C4-2B (cell line): ENCODE measurements at regions not wholly inside any gene's neighbourhood (a gene's known extent, or its start where the extent isn't known, plus 50 kb on each side); places are given as distances from the start of the nearest gene placed in this dataset.

Source experiments
- H3K27ac ChIP-seq: fragments of 450-650 bp; 2 replicates; pipeline ENCODE4 v1.5.1; 2017
- ZFX ChIP-seq: fragments of 450-650 bp; IDR thresholded peaks from 2 replicates; pipeline ENCODE4 v1.6.1; 2017
- TF ChIP-seq, protein P1 (sequence below): fragments of 450-650 bp; conservative IDR thresholded peaks from 2 replicates; pipeline ENCODE4 v1.5.1; 2017; ENCODE audit warnings: mild to moderate bottlenecking

DNA sequence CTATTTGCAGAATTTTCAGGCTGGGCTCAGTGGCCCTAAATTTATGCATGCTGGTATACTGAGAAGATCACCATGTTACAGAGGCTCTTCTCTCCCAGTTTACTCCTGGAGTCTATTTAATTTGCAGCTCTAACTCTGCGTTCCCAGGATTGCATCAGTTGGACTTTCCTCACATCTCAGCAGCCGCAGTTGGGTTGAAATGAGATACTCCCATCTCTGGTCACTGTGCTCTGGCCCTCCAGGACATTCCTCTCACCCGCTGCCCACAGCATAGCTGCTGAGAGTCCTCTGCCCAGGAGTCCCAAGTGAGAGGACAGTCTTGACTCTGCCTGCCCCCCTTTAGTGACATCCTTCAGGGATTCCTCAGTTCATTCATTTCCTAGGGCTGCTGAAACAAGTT lies 150.9 kb downstream of the LACC1 start:
- H3K27ac ChIP-seq, result no peak overlapping the region
- TF ChIP-seq ZFX, result no peak
- TF ChIP-seq, protein P1, sequence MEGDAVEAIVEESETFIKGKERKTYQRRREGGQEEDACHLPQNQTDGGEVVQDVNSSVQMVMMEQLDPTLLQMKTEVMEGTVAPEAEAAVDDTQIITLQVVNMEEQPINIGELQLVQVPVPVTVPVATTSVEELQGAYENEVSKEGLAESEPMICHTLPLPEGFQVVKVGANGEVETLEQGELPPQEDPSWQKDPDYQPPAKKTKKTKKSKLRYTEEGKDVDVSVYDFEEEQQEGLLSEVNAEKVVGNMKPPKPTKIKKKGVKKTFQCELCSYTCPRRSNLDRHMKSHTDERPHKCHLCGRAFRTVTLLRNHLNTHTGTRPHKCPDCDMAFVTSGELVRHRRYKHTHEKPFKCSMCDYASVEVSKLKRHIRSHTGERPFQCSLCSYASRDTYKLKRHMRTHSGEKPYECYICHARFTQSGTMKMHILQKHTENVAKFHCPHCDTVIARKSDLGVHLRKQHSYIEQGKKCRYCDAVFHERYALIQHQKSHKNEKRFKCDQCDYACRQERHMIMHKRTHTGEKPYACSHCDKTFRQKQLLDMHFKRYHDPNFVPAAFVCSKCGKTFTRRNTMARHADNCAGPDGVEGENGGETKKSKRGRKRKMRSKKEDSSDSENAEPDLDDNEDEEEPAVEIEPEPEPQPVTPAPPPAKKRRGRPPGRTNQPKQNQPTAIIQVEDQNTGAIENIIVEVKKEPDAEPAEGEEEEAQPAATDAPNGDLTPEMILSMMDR, result no peak

- H3K27ac ChIP-seq, result no peak overlapping the region
- TF ChIP-seq ZFX, result no peak
- TF ChIP-seq, protein P1, result no peak
Measured at GRCh38 chr13:44031555-44031954, 151.9 kb downstream of the LACC1 start.

DNA sequence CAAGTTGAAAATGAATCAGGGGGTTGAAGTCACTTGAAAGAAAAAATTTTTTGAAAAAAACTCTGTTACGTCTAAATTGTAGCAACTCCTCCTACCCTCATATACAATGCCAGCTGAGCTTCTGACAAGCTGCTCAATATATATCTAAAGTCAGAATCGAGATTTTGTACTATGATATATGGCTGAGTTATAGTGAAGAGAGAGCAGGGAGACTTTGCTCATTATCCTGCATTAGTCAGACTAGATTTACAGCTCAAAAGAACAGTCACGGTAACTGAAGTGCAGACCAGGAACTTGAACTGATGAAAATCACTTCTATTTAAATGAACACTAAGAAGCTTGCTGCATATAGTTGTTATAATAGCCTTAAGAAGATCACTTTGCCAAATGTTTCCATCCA lies 153.1 kb downstream of the LACC1 start:
- TF ChIP-seq, protein P1, result no peak
- no peak for TF ChIP-seq ZFX
- no peak overlapping the region for H3K27ac ChIP-seq

GRCh38 chr13:44035400-44035799 lies 155.7 kb downstream of the LACC1 start:
- no peak overlapping the region for H3K27ac ChIP-seq
- no peak for TF ChIP-seq ZFX
- TF ChIP-seq, protein P1, result no peak

- no peak for TF ChIP-seq ZFX
- TF ChIP-seq, protein P1, result no peak
- H3K27ac ChIP-seq, result no peak overlapping the region
Measured at GRCh38 chr13:44040070-44040817, 160.5 kb downstream of the LACC1 start.

- H3K27ac ChIP-seq, result no peak overlapping the region
- TF ChIP-seq, protein P1, result no peak
- TF ChIP-seq ZFX, result no peak
Measured at GRCh38 chr13:44040818-44041100, 161.1 kb downstream of the LACC1 start.

DNA sequence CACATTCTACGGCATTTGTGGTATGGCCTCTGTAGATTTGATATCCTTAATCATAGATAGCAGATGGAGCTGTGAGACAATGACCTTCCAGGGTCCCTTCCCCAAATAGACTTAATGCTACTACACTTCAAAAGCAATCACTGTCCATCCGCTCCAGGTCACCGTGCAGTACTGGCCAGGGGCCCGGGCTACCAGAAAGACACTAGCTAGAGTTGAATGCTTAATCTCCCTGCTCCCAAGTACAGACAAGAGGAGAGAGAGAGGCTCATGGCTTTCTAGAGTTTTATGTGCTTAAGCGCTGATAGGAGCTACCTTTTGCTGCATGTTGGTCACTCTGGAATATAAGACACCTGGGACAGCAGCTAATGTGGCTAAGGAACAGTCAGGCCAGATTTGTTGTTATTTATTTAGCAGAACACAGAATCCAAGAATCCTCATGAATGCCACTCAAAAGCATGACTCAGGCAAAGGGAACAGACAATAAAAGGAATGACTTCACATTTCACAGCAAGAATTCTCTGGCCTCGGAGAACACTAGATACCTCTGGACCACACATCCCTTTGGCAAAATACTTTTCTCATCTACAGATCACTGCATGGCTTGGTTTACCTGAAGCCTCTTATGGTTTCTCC lies 165.0 kb downstream of the LACC1 start:
- TF ChIP-seq ZFX, result no peak
- TF ChIP-seq, protein P1, result no peak
- H3K27ac ChIP-seq, result no peak overlapping the region
